Endothelial cell of umbilical vein (primary cell): ENCODE measurements at regions not wholly inside any gene's neighbourhood (a gene's known extent, or its start where the extent isn't known, plus 50 kb on each side); places are given as distances from the start of the nearest gene placed in this dataset.

Source experiments
- EZH2 ChIP-seq: IDR thresholded peaks from 2 replicates; pipeline ENCODE4 v1.6.1; 2012; ENCODE audit warnings: borderline replicate concordance, low read depth, mild to moderate bottlenecking, moderate library complexity, low read length, inconsistent platforms; ENCODE audit not compliant: severe bottlenecking
- FOS ChIP-seq: IDR thresholded peaks from 2 replicates; pipeline ENCODE4 v1.6.1; 2011; ENCODE audit warnings: mild to moderate bottlenecking, low read length, moderate library complexity, borderline replicate concordance; ENCODE audit not compliant: insufficient read depth
- GATA2 ChIP-seq: IDR thresholded peaks from 2 replicates; pipeline ENCODE4 v1.7.0; 2011; ENCODE audit warnings: low read depth, mild to moderate bottlenecking, moderate library complexity, mixed read lengths, low read length; ENCODE audit not compliant: insufficient read length, insufficient read depth
- JUN ChIP-seq: IDR thresholded peaks from 2 replicates; pipeline ENCODE4 v1.6.1; 2011; ENCODE audit warnings: borderline replicate concordance, low read depth; ENCODE audit not compliant: insufficient read length, insufficient read depth
- POLR2A ChIP-seq: IDR thresholded peaks from 2 replicates; pipeline ENCODE4 v1.6.1; 2012; ENCODE audit warnings: low read depth, mild to moderate bottlenecking, control low read depth, low read length
- POLR2AphosphoS5 ChIP-seq: IDR thresholded peaks from 2 replicates; pipeline ENCODE4 v1.6.1; 2012; ENCODE audit warnings: low read depth, mild to moderate bottlenecking, control low read depth, low read length, moderate library complexity; ENCODE audit not compliant: insufficient read depth
- TF ChIP-seq, protein P1 (sequence below), 2 donors: IDR thresholded peaks; 1 replicate in 1 of 2; 2 replicates in 1 of 2; pipeline ENCODE4 v1.5.1; 2011; ENCODE audit warnings: low read length in 2 of 2, mild to moderate bottlenecking in 2 of 2, moderate library complexity in 2 of 2, control low read depth in 1 of 2, inconsistent platforms in 1 of 2, low read depth in 1 of 2; ENCODE audit not compliant: insufficient read depth in 1 of 2; ENCODE audit errors: extremely low read depth in 1 of 2
- TF ChIP-seq, protein P2 (sequence below): IDR thresholded peaks from 2 replicates; pipeline ENCODE4 v1.6.1; 2011; ENCODE audit not compliant: insufficient read depth, insufficient read length

DNA sequence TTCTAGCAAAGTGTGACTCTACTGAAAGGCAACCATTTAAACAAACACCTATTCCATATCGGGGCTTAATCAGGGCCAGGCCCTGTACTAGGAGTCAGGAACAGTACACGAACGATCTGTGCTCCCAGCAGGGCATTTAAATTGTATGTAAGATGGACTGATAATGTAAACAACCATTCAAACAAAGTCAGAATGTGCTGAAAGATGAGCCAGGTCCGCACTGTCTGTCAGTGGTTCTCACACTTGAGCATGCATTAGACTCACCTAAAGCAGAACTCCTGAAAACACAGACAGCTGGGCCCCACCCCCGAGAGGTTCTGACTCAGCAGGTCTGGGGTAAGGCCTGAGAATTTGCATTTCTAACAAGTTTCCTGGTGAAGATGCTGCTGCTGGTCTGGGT is 81.6 kb downstream of the PXDC1 start:
- TF ChIP-seq, protein P1, sequence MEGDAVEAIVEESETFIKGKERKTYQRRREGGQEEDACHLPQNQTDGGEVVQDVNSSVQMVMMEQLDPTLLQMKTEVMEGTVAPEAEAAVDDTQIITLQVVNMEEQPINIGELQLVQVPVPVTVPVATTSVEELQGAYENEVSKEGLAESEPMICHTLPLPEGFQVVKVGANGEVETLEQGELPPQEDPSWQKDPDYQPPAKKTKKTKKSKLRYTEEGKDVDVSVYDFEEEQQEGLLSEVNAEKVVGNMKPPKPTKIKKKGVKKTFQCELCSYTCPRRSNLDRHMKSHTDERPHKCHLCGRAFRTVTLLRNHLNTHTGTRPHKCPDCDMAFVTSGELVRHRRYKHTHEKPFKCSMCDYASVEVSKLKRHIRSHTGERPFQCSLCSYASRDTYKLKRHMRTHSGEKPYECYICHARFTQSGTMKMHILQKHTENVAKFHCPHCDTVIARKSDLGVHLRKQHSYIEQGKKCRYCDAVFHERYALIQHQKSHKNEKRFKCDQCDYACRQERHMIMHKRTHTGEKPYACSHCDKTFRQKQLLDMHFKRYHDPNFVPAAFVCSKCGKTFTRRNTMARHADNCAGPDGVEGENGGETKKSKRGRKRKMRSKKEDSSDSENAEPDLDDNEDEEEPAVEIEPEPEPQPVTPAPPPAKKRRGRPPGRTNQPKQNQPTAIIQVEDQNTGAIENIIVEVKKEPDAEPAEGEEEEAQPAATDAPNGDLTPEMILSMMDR (IDR thresholded peaks at IDR 0.05; ENCODE audit: extremely low read depth in 1 of 2, insufficient read depth in 1 of 2, low read depth in 1 of 2, low read length in 2 of 2): no peak
- TF ChIP-seq POLR2AphosphoS5 (no peak), FOS (no peak), EZH2 (no peak), JUN (no peak), GATA2 (no peak), POLR2A (no peak)
- TF ChIP-seq, protein P2, sequence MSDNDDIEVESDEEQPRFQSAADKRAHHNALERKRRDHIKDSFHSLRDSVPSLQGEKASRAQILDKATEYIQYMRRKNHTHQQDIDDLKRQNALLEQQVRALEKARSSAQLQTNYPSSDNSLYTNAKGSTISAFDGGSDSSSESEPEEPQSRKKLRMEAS: no peak
